ENCODE measurements at regions not wholly inside any gene's neighbourhood (a gene's known extent, or its start where the extent isn't known, plus 50 kb on each side); places are given as distances from the start of the nearest gene placed in this dataset.

DNA sequence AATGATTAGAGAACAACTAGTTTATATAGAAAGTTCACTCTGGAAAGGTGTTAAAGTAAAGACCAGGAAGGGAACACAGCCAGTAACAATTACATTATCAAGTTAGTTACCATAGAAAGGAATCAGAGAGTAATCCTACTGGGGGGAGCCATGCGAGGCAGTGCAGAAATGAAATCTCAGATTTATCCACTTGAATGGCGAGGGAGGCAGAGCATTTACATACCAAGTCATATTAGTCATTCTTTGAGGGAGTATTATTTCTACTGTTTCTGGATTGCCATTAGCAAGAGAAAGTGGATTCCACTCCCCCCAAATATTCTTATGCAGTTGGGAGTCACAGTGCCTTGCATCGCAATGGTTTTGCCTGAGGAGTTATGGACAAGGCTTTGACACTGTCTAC is 472.7 kb upstream of the TRIB2 start (continued):
- TF ChIP-seq EZH2 (IDR thresholded peaks at IDR 0.05) (no peak), EZH2phosphoT487 (IDR thresholded peaks at IDR 0.05; ENCODE audit: borderline replicate concordance) (no peak), SRF (IDR thresholded peaks at IDR 0.05; ENCODE audit: low read depth) (no peak), CEBPB (IDR thresholded peaks at IDR 0.05; ENCODE audit: low read depth) (no peak), FOSL1 (IDR thresholded peaks at IDR 0.05; ENCODE audit: low read depth) (no peak), ZFX (IDR thresholded peaks at IDR 0.05) (no peak)
- TF ChIP-seq, protein P1, sequence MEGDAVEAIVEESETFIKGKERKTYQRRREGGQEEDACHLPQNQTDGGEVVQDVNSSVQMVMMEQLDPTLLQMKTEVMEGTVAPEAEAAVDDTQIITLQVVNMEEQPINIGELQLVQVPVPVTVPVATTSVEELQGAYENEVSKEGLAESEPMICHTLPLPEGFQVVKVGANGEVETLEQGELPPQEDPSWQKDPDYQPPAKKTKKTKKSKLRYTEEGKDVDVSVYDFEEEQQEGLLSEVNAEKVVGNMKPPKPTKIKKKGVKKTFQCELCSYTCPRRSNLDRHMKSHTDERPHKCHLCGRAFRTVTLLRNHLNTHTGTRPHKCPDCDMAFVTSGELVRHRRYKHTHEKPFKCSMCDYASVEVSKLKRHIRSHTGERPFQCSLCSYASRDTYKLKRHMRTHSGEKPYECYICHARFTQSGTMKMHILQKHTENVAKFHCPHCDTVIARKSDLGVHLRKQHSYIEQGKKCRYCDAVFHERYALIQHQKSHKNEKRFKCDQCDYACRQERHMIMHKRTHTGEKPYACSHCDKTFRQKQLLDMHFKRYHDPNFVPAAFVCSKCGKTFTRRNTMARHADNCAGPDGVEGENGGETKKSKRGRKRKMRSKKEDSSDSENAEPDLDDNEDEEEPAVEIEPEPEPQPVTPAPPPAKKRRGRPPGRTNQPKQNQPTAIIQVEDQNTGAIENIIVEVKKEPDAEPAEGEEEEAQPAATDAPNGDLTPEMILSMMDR (IDR thresholded peaks at IDR 0.05 in 2 of 3, conservative IDR thresholded peaks at IDR 0.05 in 1 of 3; ENCODE audit: borderline replicate concordance in 1 of 3, insufficient read depth in 1 of 3, low read depth in 2 of 3, low read length in 2 of 3): no peak

- RAD21 ChIA-PET (ENCODE audit: low non-redundant PET in 1 of 2, low total read pairs in 2 of 2, uncharacterized antibody in 2 of 2, unreplicated experiment in 2 of 2): no interaction called here
- ATAC-seq: no peak
Observed at GRCh38 chr2:12251121-12251520, 465.6 kb upstream of the TRIB2 start.

DNA sequence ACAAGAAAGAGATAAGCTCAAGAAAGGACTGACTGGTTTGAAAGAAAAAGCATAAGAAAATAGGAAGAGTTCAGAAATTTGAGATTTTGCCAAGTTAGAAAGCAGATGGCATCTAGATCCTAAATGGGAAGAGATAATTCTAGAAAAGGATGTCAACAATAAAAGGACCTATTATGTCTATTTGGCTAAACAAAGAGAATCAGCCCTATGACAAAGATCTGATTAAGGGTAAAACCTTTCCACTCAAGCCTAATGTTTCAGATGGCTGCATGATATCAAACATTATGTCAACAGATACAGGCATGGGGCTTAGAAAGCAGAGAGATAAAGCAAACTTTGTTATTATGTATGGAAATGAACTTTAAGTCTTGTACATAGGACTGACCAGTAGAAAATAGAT is 465.0 kb upstream of the TRIB2 start:
- Histone ChIP-seq H3K27ac (ENCODE audit: low read depth, low read length) (no peak overlapping the region), H3K9me3 (ENCODE audit: control insufficient read depth in 1 of 2, insufficient read depth in 1 of 2, low read depth in 1 of 2, low read length in 2 of 2) (no peaks in the 10 kb centered on the region), H3K79me2 (ENCODE audit: insufficient read depth, low read length) (no peaks in the 10 kb centered on the region), H3K4me3 (replicated peaks in 1 of 2; ENCODE audit: low read depth in 1 of 2, low read length in 2 of 2) (no peak overlapping the region), H3K27me3 (ENCODE audit: insufficient read depth, low read length) (no peaks in the 10 kb centered on the region), H4K20me1 (ENCODE audit: insufficient read depth) (no peaks in the 10 kb centered on the region), H3K4me2 (ENCODE audit: low read length) (no peak overlapping the region), H3K9me2 (ENCODE audit: insufficient read depth) (no peaks in the 10 kb centered on the region; the same call in 1 of the 2 replicates), H3K9ac (ENCODE audit: low read length) (no peak overlapping the region), H3K36me3 (ENCODE audit: control insufficient read depth in 1 of 2, insufficient read depth in 2 of 2, low read length in 2 of 2) (no peaks in the 10 kb centered on the region), H2AFZ (ENCODE audit: low read depth, low read length, poor library complexity, severe bottlenecking) (no peak overlapping the region), H3K4me1 (ENCODE audit: control insufficient read depth in 1 of 2, insufficient read depth in 2 of 2, low read length in 2 of 2) (no peaks in the 10 kb centered on the region)
- ChIA-PET POLR2A (no interaction called here), RAD21 (ENCODE audit: low non-redundant PET in 1 of 2, low total read pairs in 2 of 2, uncharacterized antibody in 2 of 2, unreplicated experiment in 2 of 2) (no interaction called here), CTCF (no interaction called here)
- BruUV-seq (replicated peaks): no TSS peak
- intact Hi-C loops (cut with micrococcal nuclease): no loop called here
- ATAC-seq (no peak), DNase-seq (ENCODE audit: low read depth, low spot score) (no peak)
- TF ChIP-seq ELF1 (IDR thresholded peaks at IDR 0.05; ENCODE audit: borderline replicate concordance, low read depth) (no peak), FOSL1 (IDR thresholded peaks at IDR 0.05; ENCODE audit: low read depth) (no peak), POLR2A (IDR thresholded peaks at IDR 0.05; ENCODE audit: borderline replicate concordance, extremely low read depth, insufficient read depth, insufficient read length) (no peak), SRF (IDR thresholded peaks at IDR 0.05; ENCODE audit: low read depth) (no peak), CBX3 (IDR thresholded peaks at IDR 0.05; ENCODE audit: low read depth) (no peak), RAD21 (IDR thresholded peaks at IDR 0.05; ENCODE audit: low read depth) (no peak), SIN3A (IDR thresholded peaks at IDR 0.05; ENCODE audit: low read depth) (no peak), CEBPB (IDR thresholded peaks at IDR 0.05; ENCODE audit: low read depth) (no peak), ZNF274 (IDR thresholded peaks at IDR 0.05; ENCODE audit: low read depth, low read length) (no peak), POLR2AphosphoS5 (IDR thresholded peaks at IDR 0.05; ENCODE audit: low read depth, low read length) (no peak), YY1 (IDR thresholded peaks at IDR 0.05; ENCODE audit: extremely low read depth, insufficient replicate concordance, low read depth, low read length) (no peak)
- TF ChIP-seq, protein P1 (IDR thresholded peaks at IDR 0.05 in 2 of 3, conservative IDR thresholded peaks at IDR 0.05 in 1 of 3; ENCODE audit: borderline replicate concordance in 1 of 3, insufficient read depth in 1 of 3, low read depth in 2 of 3, low read length in 2 of 3): no peak

More at GRCh38 chr2:12251121-12251520, 465.6 kb upstream of the TRIB2 start:
- BruUV-seq (replicated peaks): no TSS peak
- H3K4me2 ChIP-seq (ENCODE audit: low read length): no peak overlapping the region
- H3K79me2 ChIP-seq (ENCODE audit: insufficient read depth, low read length): no peaks in the 10 kb centered on the region
- no peak overlapping the region for H3K9ac ChIP-seq (ENCODE audit: low read length)
- H3K4me1 ChIP-seq (ENCODE audit: control insufficient read depth in 1 of 2, insufficient read depth in 2 of 2, low read length in 2 of 2): no peaks in the 10 kb centered on the region
- H4K20me1 ChIP-seq (ENCODE audit: insufficient read depth): no peaks in the 10 kb centered on the region
- POLR2A ChIA-PET: no interaction called here
- no peak for TF ChIP-seq EGR1 (IDR thresholded peaks at IDR 0.05; ENCODE audit: low read depth)
- no peak overlapping the region for H2AFZ ChIP-seq (ENCODE audit: low read depth, low read length, poor library complexity, severe bottlenecking)
- H3K9me3 ChIP-seq (ENCODE audit: control insufficient read depth in 1 of 2, insufficient read depth in 1 of 2, low read depth in 1 of 2, low read length in 2 of 2): no peaks in the 10 kb centered on the region
- H3K9me2 ChIP-seq (ENCODE audit: insufficient read depth): no peaks in the 10 kb centered on the region; the same call in 1 of the 2 replicates
- no peak overlapping the region for H3K27ac ChIP-seq (ENCODE audit: low read depth, low read length)
- CTCF ChIA-PET: no interaction called here
- no peak for DNase-seq (ENCODE audit: low read depth, low spot score)
- intact Hi-C loops (cut with micrococcal nuclease): no loop called here
- H3K27me3 ChIP-seq (ENCODE audit: insufficient read depth, low read length): no peaks in the 10 kb centered on the region
- no peak overlapping the region for H3K4me3 ChIP-seq (replicated peaks in 1 of 2; ENCODE audit: low read depth in 1 of 2, low read length in 2 of 2)
- H3K36me3 ChIP-seq (ENCODE audit: control insufficient read depth in 1 of 2, insufficient read depth in 2 of 2, low read length in 2 of 2): no peaks in the 10 kb centered on the region
